ENCODE measurements at regions not wholly inside any gene's neighbourhood (a gene's known extent, or its start where the extent isn't known, plus 50 kb on each side); places are given as distances from the start of the nearest gene placed in this dataset.
A peak's percentile ranks its signal among the peaks of the same experiment; 100 is the strongest.

- no peaks in the 10 kb centered on the region for H3K9me1 ChIP-seq (ENCODE audit: control insufficient read depth, extremely low read depth, insufficient read depth, low read length)
- no peak for FAIRE-seq
- no peaks in the 10 kb centered on the region for H3K79me2 ChIP-seq (ENCODE audit: control insufficient read depth, insufficient read depth, low read length)
- no peaks in the 10 kb centered on the region for H3K4me1 ChIP-seq (ENCODE audit: control insufficient read depth, extremely low read depth, insufficient read depth, low read length)
- TF ChIP-seq EZH2 (IDR thresholded peaks at IDR 0.05; ENCODE audit: low read length) (no peak), CTCF (optimal IDR thresholded peaks at IDR 0.05 in 1 of 3, IDR thresholded peaks at IDR 0.05 in 1 of 3, conservative IDR thresholded peaks at IDR 0.05 in 1 of 3; ENCODE audit: extremely low read depth in 1 of 3, insufficient read depth in 2 of 3, low read length in 3 of 3) (no peak)
- H3K4me2 ChIP-seq (ENCODE audit: control insufficient read depth, extremely low read depth, insufficient read depth, low read depth, low read length), result no peak overlapping the region
- no peak for DNase-seq (ENCODE audit: low read depth, low spot score)
- H3K9ac ChIP-seq (ENCODE audit: control insufficient read depth, extremely low read depth, insufficient read depth, low read length), result no peak overlapping the region
- H3K9me3 ChIP-seq (ENCODE audit: control insufficient read depth, low read depth, low read length), result no peaks in the 10 kb centered on the region
- H3K27me3 ChIP-seq (ENCODE audit: control insufficient read depth, extremely low read depth, insufficient read depth, low read length), result no peaks in the 10 kb centered on the region
- no peaks in the 10 kb centered on the region for H4K20me1 ChIP-seq (ENCODE audit: control insufficient read depth, extremely low read depth, insufficient read depth, low read length)
- no peak overlapping the region for H2AFZ ChIP-seq (ENCODE audit: control insufficient read depth, low read length)
- H3K36me3 ChIP-seq (ENCODE audit: control insufficient read depth in 2 of 2, extremely low read depth in 1 of 2, insufficient read depth in 2 of 2, low read length in 2 of 2), result no peaks in the 10 kb centered on the region
- dilution Hi-C loops (cut with MboI; ENCODE audit: extremely low pct_ligation_motif_present, low sequenced_read_pairs), result no loop called here
- H3K4me3 ChIP-seq (ENCODE audit: control insufficient read depth in 2 of 3, extremely low read depth in 1 of 3, insufficient read depth in 2 of 3, low read depth in 1 of 3, low read length in 3 of 3), result no peak overlapping the region
- H3K27ac ChIP-seq (ENCODE audit: control insufficient read depth, insufficient read depth, low read length), result no peak overlapping the region
Observed at GRCh38 chr3:103791786-103792515, 1357.1 kb downstream of the ZPLD1 start.

- Histone ChIP-seq H4K20me1 (ENCODE audit: control insufficient read depth, extremely low read depth, insufficient read depth, low read length) (no peaks in the 10 kb centered on the region), H3K4me3 (ENCODE audit: control insufficient read depth in 2 of 3, extremely low read depth in 1 of 3, insufficient read depth in 2 of 3, low read depth in 1 of 3, low read length in 3 of 3) (no peak overlapping the region), H3K4me2 (ENCODE audit: control insufficient read depth, extremely low read depth, insufficient read depth, low read depth, low read length) (no peak overlapping the region), H3K36me3 (ENCODE audit: control insufficient read depth in 2 of 2, extremely low read depth in 1 of 2, insufficient read depth in 2 of 2, low read length in 2 of 2) (no peaks in the 10 kb centered on the region), H3K27ac (ENCODE audit: control insufficient read depth, insufficient read depth, low read length) (no peak overlapping the region), H3K79me2 (ENCODE audit: control insufficient read depth, insufficient read depth, low read length) (no peaks in the 10 kb centered on the region), H3K9ac (ENCODE audit: control insufficient read depth, extremely low read depth, insufficient read depth, low read length) (no peak overlapping the region), H3K27me3 (ENCODE audit: control insufficient read depth, extremely low read depth, insufficient read depth, low read length) (no peaks in the 10 kb centered on the region), H3K4me1 (ENCODE audit: control insufficient read depth, extremely low read depth, insufficient read depth, low read length) (no peaks in the 10 kb centered on the region), H3K9me3 (ENCODE audit: control insufficient read depth, low read depth, low read length) (no peaks in the 10 kb centered on the region), H3K9me1 (ENCODE audit: control insufficient read depth, extremely low read depth, insufficient read depth, low read length) (no peaks in the 10 kb centered on the region), H2AFZ (ENCODE audit: control insufficient read depth, low read length) (no peak overlapping the region)
- no peak for TF ChIP-seq EZH2 (IDR thresholded peaks at IDR 0.05; ENCODE audit: low read length)
- peak in 1 of 3 experiments; percentile 2 for TF ChIP-seq CTCF (optimal IDR thresholded peaks at IDR 0.05 in 1 of 3, IDR thresholded peaks at IDR 0.05 in 1 of 3, conservative IDR thresholded peaks at IDR 0.05 in 1 of 3; ENCODE audit: extremely low read depth in 1 of 3, insufficient read depth in 2 of 3, low read length in 3 of 3)
- DNase-seq (ENCODE audit: low read depth, low spot score) (no peak), FAIRE-seq (no peak)
- dilution Hi-C loops (cut with MboI; ENCODE audit: extremely low pct_ligation_motif_present, low sequenced_read_pairs), result no loop called here
Observed at GRCh38 chr3:103794656-103795055, 1359.8 kb downstream of the ZPLD1 start.
